OCI-LY1 (cell line): ENCODE measurements at regions not wholly inside any gene's neighbourhood (a gene's known extent, or its start where the extent isn't known, plus 50 kb on each side); places are given as distances from the start of the nearest gene placed in this dataset.

ENCODE experiments used
- H2AFZ ChIP-seq: fragments of 200-600 bp; sonication (generic), shearing (Covaris generic); 2 replicates; pipeline ENCODE4 v1.6.0; 2014; ENCODE audit warnings: antibody characterized with exemption, mild to moderate bottlenecking, low read length
- H3F3A ChIP-seq: fragments of 200-600 bp; sonication (generic), shearing (Covaris generic); 2 replicates; pipeline ENCODE4 v1.6.0; 2014; ENCODE audit warnings: mild to moderate bottlenecking, antibody characterized with exemption, low read length, moderate library complexity; ENCODE audit not compliant: insufficient read depth
- H3K27ac ChIP-seq: fragments of 200-600 bp; sonication (generic); 2 replicates; pipeline ENCODE4 v1.5.1; 2014; ENCODE audit warnings: low read length, mixed run types, mild to moderate bottlenecking, low read depth; ENCODE audit not compliant: poor library complexity, severe bottlenecking
- H3K27me3 ChIP-seq: fragments of 200-600 bp; sonication (generic); 2 replicates; pipeline ENCODE4 v1.6.0; 2014; ENCODE audit warnings: antibody characterized with exemption, mild to moderate bottlenecking, low read length, moderate library complexity; ENCODE audit not compliant: insufficient read depth
- H3K36me3 ChIP-seq: fragments of 200-600 bp; sonication (generic); 2 replicates; pipeline ENCODE4 v1.6.1; 2014; ENCODE audit warnings: mild to moderate bottlenecking, antibody characterized with exemption, low read length, moderate library complexity, mixed read lengths; ENCODE audit not compliant: insufficient read depth
- H3K4me1 ChIP-seq: fragments of 200-600 bp; sonication (generic); 2 replicates; pipeline ENCODE4 v1.5.1; 2014; ENCODE audit warnings: mild to moderate bottlenecking, low read length, moderate library complexity; ENCODE audit not compliant: insufficient read depth, severe bottlenecking
- H3K4me2 ChIP-seq: fragments of 200-600 bp; sonication (generic), shearing (Covaris generic); 2 replicates; pipeline ENCODE4 v1.6.1; 2014; ENCODE audit warnings: low read length
- H3K4me3 ChIP-seq: fragments of 200-600 bp; sonication (generic); 2 replicates; pipeline ENCODE4 v1.5.1; 2014; ENCODE audit warnings: low read length, low read depth, mild to moderate bottlenecking, mixed read lengths; ENCODE audit not compliant: poor library complexity, severe bottlenecking
- H3K79me2 ChIP-seq: fragments of 200-600 bp; shearing (Covaris generic); 2 replicates; pipeline ENCODE4 v1.6.1; 2016; ENCODE audit warnings: mixed run types, low read length, mixed read lengths; ENCODE audit not compliant: insufficient read depth
- H3K9ac ChIP-seq: fragments of 200-600 bp; sonication (generic), shearing (Covaris generic); 2 replicates; pipeline ENCODE4 v1.6.1; 2014; ENCODE audit warnings: mild to moderate bottlenecking, low read length, mixed read lengths
- H3K9me2 ChIP-seq: fragments of 200-600 bp; sonication (generic), shearing (Covaris generic); 2 replicates; pipeline ENCODE4 v1.6.1; 2014; ENCODE audit warnings: low read depth, mild to moderate bottlenecking, low read length, mixed read lengths
- H3K9me3 ChIP-seq: fragments of 200-600 bp; shearing (Covaris generic); 2 replicates; pipeline ENCODE4 v1.6.1; 2014; ENCODE audit warnings: low read length, mixed read lengths
- H4K20me1 ChIP-seq: fragments of 200-600 bp; sonication (generic), shearing (Covaris generic); 2 replicates; pipeline ENCODE4 v1.6.0; 2016; ENCODE audit warnings: mild to moderate bottlenecking, low read length; ENCODE audit not compliant: insufficient read depth
- EZH2 ChIP-seq: fragments of 200-600 bp; sonication (generic), shearing (Covaris generic); IDR thresholded peaks from 2 replicates; pipeline ENCODE4 v1.8.0; 2017; ENCODE audit warnings: borderline replicate concordance, mixed run types, mild to moderate bottlenecking, antibody characterized with exemption, low read length, moderate library complexity, mixed read lengths
- TF ChIP-seq, protein P1 (sequence below): fragments of 200-600 bp; sonication (generic), shearing (Covaris generic); IDR thresholded peaks from 2 replicates; pipeline ENCODE4 v1.5.1; 2017; ENCODE audit warnings: mild to moderate bottlenecking, antibody characterized with exemption, low read length, moderate library complexity, mixed read lengths

- no peaks in the 10 kb centered on the region for H3K9me3 ChIP-seq
- no peak overlapping the region for H3K4me3 ChIP-seq
- H3K9me2 ChIP-seq = no peaks in the 10 kb centered on the region
- TF ChIP-seq EZH2 = no peak
- TF ChIP-seq, protein P1, sequence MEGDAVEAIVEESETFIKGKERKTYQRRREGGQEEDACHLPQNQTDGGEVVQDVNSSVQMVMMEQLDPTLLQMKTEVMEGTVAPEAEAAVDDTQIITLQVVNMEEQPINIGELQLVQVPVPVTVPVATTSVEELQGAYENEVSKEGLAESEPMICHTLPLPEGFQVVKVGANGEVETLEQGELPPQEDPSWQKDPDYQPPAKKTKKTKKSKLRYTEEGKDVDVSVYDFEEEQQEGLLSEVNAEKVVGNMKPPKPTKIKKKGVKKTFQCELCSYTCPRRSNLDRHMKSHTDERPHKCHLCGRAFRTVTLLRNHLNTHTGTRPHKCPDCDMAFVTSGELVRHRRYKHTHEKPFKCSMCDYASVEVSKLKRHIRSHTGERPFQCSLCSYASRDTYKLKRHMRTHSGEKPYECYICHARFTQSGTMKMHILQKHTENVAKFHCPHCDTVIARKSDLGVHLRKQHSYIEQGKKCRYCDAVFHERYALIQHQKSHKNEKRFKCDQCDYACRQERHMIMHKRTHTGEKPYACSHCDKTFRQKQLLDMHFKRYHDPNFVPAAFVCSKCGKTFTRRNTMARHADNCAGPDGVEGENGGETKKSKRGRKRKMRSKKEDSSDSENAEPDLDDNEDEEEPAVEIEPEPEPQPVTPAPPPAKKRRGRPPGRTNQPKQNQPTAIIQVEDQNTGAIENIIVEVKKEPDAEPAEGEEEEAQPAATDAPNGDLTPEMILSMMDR = no peak
- H3K4me2 ChIP-seq = no peak overlapping the region
- H3K27me3 ChIP-seq = no peaks in the 10 kb centered on the region; the same call in 1 of the 2 replicates
- H4K20me1 ChIP-seq = no peaks in the 10 kb centered on the region
- no peaks in the 10 kb centered on the region for H3K36me3 ChIP-seq
- H3K79me2 ChIP-seq = no peaks in the 10 kb centered on the region
- no peaks in the 10 kb centered on the region for H3K4me1 ChIP-seq
- no peaks in the 10 kb centered on the region for H3F3A ChIP-seq
- no peak overlapping the region for H2AFZ ChIP-seq
- no peak overlapping the region for H3K9ac ChIP-seq
- H3K27ac ChIP-seq = no peak overlapping the region
Measured at GRCh38 chr10:61166489-61166888, 222.5 kb upstream of the RHOBTB1 start.

DNA sequence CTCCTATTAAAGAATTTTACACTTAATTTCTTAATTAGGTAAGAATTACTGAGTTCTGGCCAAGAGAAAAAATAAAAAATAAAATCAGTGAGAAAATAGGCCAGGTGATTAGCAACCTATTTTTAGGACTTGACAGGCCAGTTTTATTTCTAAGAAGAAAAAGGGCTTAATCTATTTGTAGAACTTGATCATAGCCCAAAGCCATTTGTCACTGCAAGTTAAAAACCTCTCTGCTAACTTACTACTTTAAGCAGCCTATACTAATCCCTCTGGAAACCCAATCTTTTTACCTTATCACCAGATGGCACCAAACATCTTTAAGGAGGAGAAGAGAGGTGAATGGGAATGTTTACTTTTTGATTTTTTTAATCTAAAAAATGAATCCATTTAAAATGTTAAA is 222.1 kb upstream of the RHOBTB1 start:
- Histone ChIP-seq H3F3A (no peaks in the 10 kb centered on the region), H3K79me2 (no peaks in the 10 kb centered on the region), H3K9me3 (no peaks in the 10 kb centered on the region), H3K36me3 (no peaks in the 10 kb centered on the region), H3K27me3 (no peaks in the 10 kb centered on the region; the same call in 1 of the 2 replicates), H4K20me1 (no peaks in the 10 kb centered on the region), H3K4me2 (no peak overlapping the region), H3K4me1 (no peaks in the 10 kb centered on the region), H3K27ac (no peak overlapping the region), H2AFZ (no peak overlapping the region), H3K4me3 (no peak overlapping the region), H3K9ac (no peak overlapping the region), H3K9me2 (no peaks in the 10 kb centered on the region)
- TF ChIP-seq, protein P1 = no peak
- TF ChIP-seq EZH2 = no peak

DNA sequence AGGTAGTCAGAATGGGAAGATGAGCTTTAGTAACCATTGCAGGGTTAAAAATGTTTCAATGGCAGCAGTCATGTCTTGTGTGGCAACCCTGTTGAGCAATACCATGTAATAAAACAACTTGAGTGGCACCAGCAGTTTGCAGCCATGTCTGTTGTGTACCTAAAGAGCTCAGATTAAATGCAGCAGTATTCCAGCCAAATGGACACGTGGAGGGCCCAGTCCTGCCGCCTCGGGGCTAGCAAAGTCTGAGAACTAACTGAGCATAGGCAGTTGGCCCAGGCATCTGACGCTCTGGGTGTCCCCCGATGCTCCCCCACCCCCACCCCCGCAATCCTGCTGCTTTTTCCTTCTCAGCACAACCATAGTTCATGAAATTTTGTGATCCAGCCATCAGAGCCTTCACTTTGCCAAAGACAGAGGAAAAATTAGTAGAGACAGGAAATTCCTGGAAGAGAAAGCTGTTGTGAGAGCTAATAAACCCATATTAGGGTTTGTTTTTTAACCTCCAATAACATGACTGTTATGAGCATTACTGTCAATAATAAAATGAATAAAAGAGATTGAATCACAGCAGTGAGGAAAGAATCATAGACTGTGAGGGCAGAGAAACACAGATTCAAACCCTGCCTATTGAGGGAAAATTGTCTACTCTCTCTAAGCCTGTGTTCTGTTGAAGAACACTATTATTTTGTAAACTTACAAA is 220.6 kb upstream of the RHOBTB1 start:
- no peaks in the 10 kb centered on the region for H3K79me2 ChIP-seq
- no peak overlapping the region for H3K9ac ChIP-seq
- no peak overlapping the region for H2AFZ ChIP-seq
- no peaks in the 10 kb centered on the region for H3K9me3 ChIP-seq
- H4K20me1 ChIP-seq = no peaks in the 10 kb centered on the region
- no peak overlapping the region for H3K27ac ChIP-seq
- H3K4me2 ChIP-seq = no peak overlapping the region
- H3K27me3 ChIP-seq = no peaks in the 10 kb centered on the region; the same call in 1 of the 2 replicates
- H3K9me2 ChIP-seq = no peaks in the 10 kb centered on the region
- H3K4me1 ChIP-seq = no peaks in the 10 kb centered on the region
- no peak for TF ChIP-seq EZH2
- TF ChIP-seq, protein P1 = no peak
- no peaks in the 10 kb centered on the region for H3F3A ChIP-seq
- no peaks in the 10 kb centered on the region for H3K36me3 ChIP-seq
- H3K4me3 ChIP-seq = no peak overlapping the region
